Epithelial cell of esophagus (primary cell): ENCODE measurements at regions not wholly inside any gene's neighbourhood (a gene's known extent, or its start where the extent isn't known, plus 50 kb on each side); places are given as distances from the start of the nearest gene placed in this dataset.
"Not testable (repeated sequence)": the region's sequence is repeated elsewhere in the genome, so short reads cannot be mapped to it uniquely, and the experiment has no call there.

Source experiments
- DNase-seq: peaks from one replicate; pipeline ENCODE4 v3.0.0; 2010; ENCODE audit warnings: low read depth
- H3K4me3 ChIP-seq: 2 replicates; pipeline ENCODE4 v1.5.1; 2011; ENCODE audit warnings: mild to moderate bottlenecking, low read length, control low read depth
- CTCF ChIP-seq: IDR thresholded peaks from 2 replicates; pipeline ENCODE4 v1.5.1; 2011; ENCODE audit warnings: low read depth, mild to moderate bottlenecking, low read length, control low read depth, inconsistent platforms; ENCODE audit not compliant: insufficient read depth; ENCODE audit errors: missing control alignments

- TF ChIP-seq CTCF, result no peak
- DNase-seq, result no peak
- no peak overlapping the region for H3K4me3 ChIP-seq
These were observed 104.6 kb downstream of the ENC1 start for GRCh38 chr5:74535926-74536325.

GRCh38 chr5:74534397-74535129 lies 106.0 kb downstream of the ENC1 start:
- H3K4me3 ChIP-seq, result no peak overlapping the region
- TF ChIP-seq CTCF, result no peak
- no peak for DNase-seq

- TF ChIP-seq CTCF, result no peak
- no peak overlapping the region for H3K4me3 ChIP-seq
- DNase-seq, result no peak
These were observed 110.0 kb downstream of the ENC1 start for GRCh38 chr5:74530326-74531050.

GRCh38 chr5:74529101-74529500 lies 111.4 kb downstream of the ENC1 start:
- H3K4me3 ChIP-seq, result no peak overlapping the region
- no peak for DNase-seq
- no peak for TF ChIP-seq CTCF

GRCh38 chr5:74526111-74526510 lies 114.4 kb downstream of the ENC1 start:
- no peak overlapping the region for H3K4me3 ChIP-seq
- TF ChIP-seq CTCF, result no peak
- no peak for DNase-seq

- H3K4me3 ChIP-seq, DNase-seq: not testable (repeated sequence)
These were observed 115.8 kb downstream of the ENC1 start for GRCh38 chr5:74524767-74525166.

- H3K4me3 ChIP-seq, DNase-seq: not testable (repeated sequence)
These were observed 116.8 kb downstream of the ENC1 start for GRCh38 chr5:74523698-74524097.

- DNase-seq, result not testable (repeated sequence)
These were observed 117.7 kb downstream of the ENC1 start for GRCh38 chr5:74522838-74523237.

GRCh38 chr5:74521401-74521800 lies 119.1 kb downstream of the ENC1 start:
- no peak overlapping the region for H3K4me3 ChIP-seq
- DNase-seq, result no peak
- TF ChIP-seq CTCF, result no peak

More at GRCh38 chr5:74522838-74523237, 117.7 kb downstream of the ENC1 start:
- not testable (repeated sequence) for H3K4me3 ChIP-seq
